Ascending aorta (tissue), 2 donors: ENCODE measurements at regions not wholly inside any gene's neighbourhood (a gene's known extent, or its start where the extent isn't known, plus 50 kb on each side); places are given as distances from the start of the nearest gene placed in this dataset.

Experiments used
- DNase-seq, 2 donors: peaks; one replicate each; pipeline ENCODE4 v3.0.0-alpha.2; 2019; ENCODE audit warnings: low spot score in 2 of 2
- H3K27ac ChIP-seq, 2 donors: fragments of 200-600 bp; sonication (generic); one replicate each; pipeline ENCODE4 v1.5.1; 2016 to 2017; ENCODE audit warnings: mild to moderate bottlenecking in 1 of 2
- H3K27me3 ChIP-seq: fragments of 200-600 bp; sonication (generic); one replicate; pipeline ENCODE4 v1.5.1; 2017
- H3K36me3 ChIP-seq, 2 donors: fragments of 200-600 bp; sonication (generic); one replicate each; pipeline ENCODE4 v1.5.1; 2016
- H3K4me1 ChIP-seq, 2 donors: fragments of 200-600 bp; sonication (generic); one replicate each; pipeline ENCODE4 v1.5.1; 2016 to 2017; ENCODE audit warnings: mild to moderate bottlenecking in 1 of 2
- H3K4me3 ChIP-seq, 2 donors: fragments of 200-600 bp; sonication (generic); one replicate each; pipeline ENCODE4 v1.5.1; 2016 to 2017; ENCODE audit warnings: mild to moderate bottlenecking in 1 of 2
- H3K9me3 ChIP-seq, 2 donors: fragments of 200-600 bp; sonication (generic); one replicate each; pipeline ENCODE4 v1.5.1; 2016
- intact Hi-C: fragments of 100-400 bp; cut with DNase I; formaldehyde crosslinking; loops from one replicate; pipeline ENCODE4 v1.15.1; 2023
- TF ChIP-seq, protein P1 (sequence below), 3 experiments: fragments of 200-600 bp in 2 of 3; fragments of 450-650 bp in 1 of 3; sonication (generic) in 2 of 3; IDR thresholded peaks; one replicate each; pipeline ENCODE4 v1.5.1; 2016 to 2019; ENCODE audit warnings: antibody characterized with exemption in 3 of 3, mild to moderate bottlenecking in 1 of 3, moderate library complexity in 1 of 3

DNA sequence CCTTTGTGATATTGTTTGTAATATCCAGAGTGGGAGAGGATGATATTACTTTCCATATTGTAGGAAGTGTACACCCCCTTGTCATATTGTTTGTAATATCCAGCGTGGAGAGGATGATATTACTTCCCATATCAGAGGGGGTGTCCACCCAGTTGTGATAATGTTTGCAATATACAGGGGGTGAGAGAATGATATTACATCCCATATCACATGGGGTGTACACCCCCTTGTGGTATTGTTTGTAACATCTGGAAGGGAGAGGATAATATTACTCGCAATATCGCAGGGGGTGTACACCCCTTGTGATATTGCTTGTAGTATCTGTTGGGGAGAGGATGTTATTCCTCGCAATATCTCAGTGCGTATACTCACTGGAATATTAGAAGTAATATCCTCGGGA, 61.5 kb downstream of the PRSS23 start:
- DNase-seq: no peak
- intact Hi-C loops: no loop called here
- Histone ChIP-seq H3K36me3 (peaks cover 0 to 7% of the 10 kb centered on the region in 2 donors), H3K27me3 (no peaks in the 10 kb centered on the region), H3K4me3 (no peak overlapping the region), H3K4me1 (no peaks in the 10 kb centered on the region), H3K9me3 (no peaks in the 10 kb centered on the region), H3K27ac (no peak overlapping the region)
- TF ChIP-seq, protein P1, sequence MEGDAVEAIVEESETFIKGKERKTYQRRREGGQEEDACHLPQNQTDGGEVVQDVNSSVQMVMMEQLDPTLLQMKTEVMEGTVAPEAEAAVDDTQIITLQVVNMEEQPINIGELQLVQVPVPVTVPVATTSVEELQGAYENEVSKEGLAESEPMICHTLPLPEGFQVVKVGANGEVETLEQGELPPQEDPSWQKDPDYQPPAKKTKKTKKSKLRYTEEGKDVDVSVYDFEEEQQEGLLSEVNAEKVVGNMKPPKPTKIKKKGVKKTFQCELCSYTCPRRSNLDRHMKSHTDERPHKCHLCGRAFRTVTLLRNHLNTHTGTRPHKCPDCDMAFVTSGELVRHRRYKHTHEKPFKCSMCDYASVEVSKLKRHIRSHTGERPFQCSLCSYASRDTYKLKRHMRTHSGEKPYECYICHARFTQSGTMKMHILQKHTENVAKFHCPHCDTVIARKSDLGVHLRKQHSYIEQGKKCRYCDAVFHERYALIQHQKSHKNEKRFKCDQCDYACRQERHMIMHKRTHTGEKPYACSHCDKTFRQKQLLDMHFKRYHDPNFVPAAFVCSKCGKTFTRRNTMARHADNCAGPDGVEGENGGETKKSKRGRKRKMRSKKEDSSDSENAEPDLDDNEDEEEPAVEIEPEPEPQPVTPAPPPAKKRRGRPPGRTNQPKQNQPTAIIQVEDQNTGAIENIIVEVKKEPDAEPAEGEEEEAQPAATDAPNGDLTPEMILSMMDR (IDR thresholded peaks at IDR 0.05): no peak

DNA sequence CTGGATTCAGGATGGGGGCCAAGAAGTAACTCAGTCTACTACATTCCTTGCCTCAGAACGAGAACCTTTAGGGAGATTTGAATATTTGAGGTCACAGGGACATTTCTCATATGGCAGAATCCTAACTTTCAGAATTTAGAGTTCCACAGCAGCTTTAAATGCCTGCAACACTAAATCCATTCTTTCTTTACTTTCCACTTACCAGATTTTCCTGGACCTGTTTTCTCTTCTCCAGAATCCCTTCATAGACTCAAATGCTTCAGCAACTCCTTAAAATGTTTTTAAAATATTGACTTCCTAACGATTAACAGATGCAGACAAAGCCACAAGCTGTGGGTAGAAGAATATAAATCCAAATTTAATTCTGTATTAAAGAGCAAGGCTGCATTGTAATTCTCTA, 63.1 kb downstream of the PRSS23 start:
- H3K4me3 ChIP-seq: no peak overlapping the region
- no peaks in the 10 kb centered on the region for H3K4me1 ChIP-seq
- no peaks in the 10 kb centered on the region for H3K9me3 ChIP-seq
- H3K27ac ChIP-seq: no peak overlapping the region
- TF ChIP-seq, protein P1 (IDR thresholded peaks at IDR 0.05): no peak
- peaks cover 0 to 7% of the 10 kb centered on the region in 2 donors for H3K36me3 ChIP-seq
- no peak for DNase-seq
- intact Hi-C loops: no loop called here
- H3K27me3 ChIP-seq: no peaks in the 10 kb centered on the region

DNA sequence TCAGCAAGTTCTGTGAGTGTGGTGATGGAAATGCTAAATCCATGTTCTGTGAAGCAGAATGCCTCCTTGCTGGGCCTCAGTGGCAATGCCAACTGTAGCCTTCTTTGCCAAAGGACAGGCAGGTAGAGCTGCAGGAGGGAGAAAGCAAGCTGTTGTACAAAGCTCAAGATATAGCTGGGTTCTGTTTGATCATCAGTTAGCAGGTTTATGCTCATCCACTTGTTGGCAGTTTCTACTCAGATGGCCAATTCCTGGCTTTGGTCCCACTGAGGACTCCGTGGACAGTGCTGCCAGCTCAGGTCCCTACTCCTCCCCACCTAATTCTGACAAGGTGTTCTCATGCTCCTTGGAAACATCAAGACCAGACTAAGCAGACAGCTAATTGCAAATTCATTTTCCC, 65.1 kb downstream of the PRSS23 start:
- TF ChIP-seq, protein P1 (IDR thresholded peaks at IDR 0.05): no peak
- H3K27ac ChIP-seq: no peak overlapping the region
- no peak overlapping the region for H3K4me3 ChIP-seq
- intact Hi-C loops: no loop called here
- H3K36me3 ChIP-seq: peaks cover 0 to 7% of the 10 kb centered on the region in 2 donors
- H3K4me1 ChIP-seq: no peaks in the 10 kb centered on the region
- no peak for DNase-seq
- H3K9me3 ChIP-seq: no peaks in the 10 kb centered on the region
- H3K27me3 ChIP-seq: no peaks in the 10 kb centered on the region

DNA sequence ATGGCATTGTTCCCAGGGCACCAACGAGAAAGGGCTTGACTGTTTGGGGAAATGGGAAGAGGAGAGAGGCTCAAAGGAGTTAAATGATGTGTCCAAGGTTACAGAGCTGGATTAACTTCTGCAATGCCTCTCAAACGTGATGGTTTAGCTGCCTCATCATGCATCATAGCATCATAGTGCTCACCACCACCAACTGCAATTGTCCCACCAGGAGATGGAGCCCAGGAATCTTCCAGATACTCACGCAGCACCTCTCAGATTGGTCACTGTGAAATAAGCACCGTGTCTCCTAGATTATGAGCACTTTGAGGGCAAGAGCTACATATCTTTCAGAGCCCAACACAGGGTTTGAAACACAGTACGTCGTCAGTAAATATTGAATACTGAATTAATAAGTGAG, 69.2 kb downstream of the PRSS23 start:
- intact Hi-C loops: no loop called here

DNA sequence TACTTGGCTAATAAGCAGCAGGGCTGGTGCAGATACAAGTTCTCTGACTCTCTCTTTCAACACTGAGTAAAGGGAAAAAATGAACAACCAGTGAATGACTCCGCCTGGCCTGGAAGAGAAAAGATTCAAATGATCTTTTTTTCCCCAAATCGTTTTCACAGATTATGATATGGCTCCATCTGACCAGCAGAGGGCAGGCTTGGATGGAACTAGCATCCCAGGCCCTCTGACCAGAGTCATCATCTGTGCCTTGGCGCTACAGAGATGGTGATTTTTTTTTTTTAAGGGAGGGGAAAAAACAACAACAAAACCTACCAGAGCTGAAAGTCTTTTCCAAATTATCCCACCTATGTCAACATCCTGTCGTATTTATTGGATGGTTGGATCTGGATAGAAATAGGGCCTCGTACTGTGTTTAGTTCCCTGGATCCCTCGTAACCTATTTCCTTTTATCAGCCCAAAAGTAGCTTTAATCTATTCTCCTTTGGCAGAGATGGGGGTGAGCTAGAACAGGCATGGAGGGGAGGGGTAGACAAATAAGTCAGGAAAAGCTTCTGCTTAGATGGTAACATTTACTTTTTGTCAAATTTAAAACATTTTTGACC, 69.7 kb downstream of the PRSS23 start:
- H3K27ac ChIP-seq: peak overlapping the region; percentile 29 to 47
- no peaks in the 10 kb centered on the region for H3K36me3 ChIP-seq
- DNase-seq: peak in 1 of 2 donors; percentile 85
- no peaks in the 10 kb centered on the region for H3K27me3 ChIP-seq
- TF ChIP-seq, protein P1 (IDR thresholded peaks at IDR 0.05): peak; percentile 73 to 80 (median 77)
- peak overlapping the region in 1 of 2 donors; percentile 20 for H3K4me3 ChIP-seq
- intact Hi-C loops: loop anchor here (1.0 to 2.0 kb wide), 2 partner anchors 49 to 421 kb away; no protein-coding TSS in a partner anchor
- no peaks in the 10 kb centered on the region for H3K4me1 ChIP-seq
- H3K9me3 ChIP-seq: no peaks in the 10 kb centered on the region

More for the DNA sequence above, 69.2 kb downstream of the PRSS23 start:
- H3K9me3 ChIP-seq: no peaks in the 10 kb centered on the region
- H3K36me3 ChIP-seq: peaks cover 0 to 2% of the 10 kb centered on the region in 2 donors
- no peaks in the 10 kb centered on the region for H3K4me1 ChIP-seq
- DNase-seq: no peak
- no peak overlapping the region for H3K27ac ChIP-seq
- TF ChIP-seq, protein P1 (IDR thresholded peaks at IDR 0.05): no peak
- H3K27me3 ChIP-seq: no peaks in the 10 kb centered on the region
- no peak overlapping the region for H3K4me3 ChIP-seq
